A673 (cell line): ENCODE measurements at regions not wholly inside any gene's neighbourhood (a gene's known extent, or its start where the extent isn't known, plus 50 kb on each side); places are given as distances from the start of the nearest gene placed in this dataset.

ENCODE experiments used
- CTCF ChIP-seq: fragments of 300-800, 200-600 bp; sonication (generic); conservative IDR thresholded peaks from 2 replicates; pipeline ENCODE4 v1.5.1; 2017; ENCODE audit warnings: low read depth, mild to moderate bottlenecking, antibody characterized with exemption, low read length, moderate library complexity, mixed read lengths
- EZH2 ChIP-seq: fragments of 200-600 bp; sonication (generic); IDR thresholded peaks from 2 replicates; pipeline ENCODE4 v1.6.1; 2017; ENCODE audit warnings: borderline replicate concordance, low read depth, mild to moderate bottlenecking, mixed read lengths, antibody characterized with exemption, low read length; ENCODE audit not compliant: poor library complexity, severe bottlenecking

GRCh38 chr20:58577871-58578598, 62.8 kb upstream of the APCDD1L start:
- no peak for TF ChIP-seq CTCF
- no peak for TF ChIP-seq EZH2
